Hematopoietic multipotent progenitor cell treated with erythropoietin and hydrocortisone succinate and interleukin-3 and kit ligand, for 4 days (in vitro differentiated cells): ENCODE measurements at regions not wholly inside any gene's neighbourhood (a gene's known extent, or its start where the extent isn't known, plus 50 kb on each side); places are given as distances from the start of the nearest gene placed in this dataset.
"Not testable (repeated sequence)": the region's sequence is repeated elsewhere in the genome, so short reads cannot be mapped to it uniquely, and the experiment has no call there.

ENCODE experiments used
- DNase-seq: peaks from one replicate; pipeline ENCODE4 v3.0.0-alpha.2; 2015

DNA sequence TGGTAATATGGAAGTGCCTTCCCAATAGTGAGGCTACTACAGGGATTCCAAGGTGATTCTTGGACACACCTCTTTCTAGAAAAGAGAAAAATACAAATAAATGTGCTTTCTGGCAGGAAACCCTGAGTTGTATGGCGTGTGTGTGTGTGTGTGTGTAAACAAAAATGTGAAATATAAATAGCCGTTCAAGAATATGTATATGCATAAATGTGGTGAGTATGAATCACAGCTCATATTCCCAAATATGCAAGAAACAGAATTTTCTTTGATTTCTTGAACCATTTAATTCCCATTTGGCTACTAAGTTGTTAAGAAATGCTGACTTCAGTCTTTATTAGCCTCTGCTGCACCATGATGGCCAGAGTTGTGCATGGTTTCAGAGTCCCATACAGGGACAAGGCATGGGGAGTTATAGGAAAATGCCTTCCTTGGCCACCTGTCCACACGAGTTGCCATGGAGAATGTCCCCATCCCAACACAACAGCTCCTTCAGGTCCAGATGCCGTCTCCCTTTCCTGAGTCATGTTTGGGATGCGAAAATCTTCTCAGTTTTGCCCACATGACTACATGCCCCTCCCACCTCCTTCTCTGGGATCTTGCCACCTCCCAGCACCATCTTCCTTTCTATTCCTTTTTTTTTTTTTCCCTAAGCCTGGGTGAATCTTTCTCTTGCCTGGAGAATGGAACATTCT is 312.4 kb upstream of the ECI2 start:
- DNase-seq = no peak

DNA sequence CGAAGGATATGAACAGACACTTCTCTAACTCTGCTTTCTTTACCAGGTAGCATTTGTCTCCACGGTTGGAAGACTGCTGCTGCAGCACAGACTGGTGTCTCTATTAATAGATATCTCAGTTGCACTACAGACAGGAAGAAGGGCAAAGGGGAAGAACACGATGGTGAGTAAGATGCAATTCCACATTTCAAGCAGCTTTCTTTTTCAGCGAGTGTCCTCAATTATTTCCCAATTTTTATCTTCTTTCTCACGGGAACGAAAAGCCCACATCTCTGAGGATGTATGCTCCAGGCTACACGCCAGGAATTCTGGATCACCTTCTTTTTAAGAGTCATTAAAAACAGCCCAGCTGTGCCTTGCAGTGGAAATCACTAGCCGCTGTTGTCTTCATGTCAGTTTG is 311.6 kb upstream of the ECI2 start:
- no peak for DNase-seq

DNA sequence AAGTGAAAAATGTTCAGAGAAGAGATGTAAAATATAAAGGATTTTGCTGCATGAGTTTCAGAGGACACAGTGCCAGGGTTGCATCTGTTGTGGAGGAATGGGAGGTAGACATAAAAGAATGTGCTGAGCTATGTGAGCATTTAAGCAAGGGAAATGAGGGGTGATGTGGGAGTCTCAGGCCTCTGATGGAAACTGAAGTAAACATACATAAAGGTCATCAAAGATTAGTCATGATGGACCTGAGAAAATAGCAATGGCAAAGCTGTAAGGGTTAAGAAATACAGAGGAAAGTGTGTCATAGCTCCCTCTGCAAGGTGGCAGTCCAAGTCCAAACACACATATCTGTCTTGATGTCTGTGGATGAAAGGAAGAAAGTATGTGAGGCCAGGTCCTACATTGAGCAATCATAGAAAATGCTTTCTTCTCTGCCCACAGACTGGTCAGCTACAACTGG is 306.6 kb upstream of the ECI2 start:
- no peak for DNase-seq

DNA sequence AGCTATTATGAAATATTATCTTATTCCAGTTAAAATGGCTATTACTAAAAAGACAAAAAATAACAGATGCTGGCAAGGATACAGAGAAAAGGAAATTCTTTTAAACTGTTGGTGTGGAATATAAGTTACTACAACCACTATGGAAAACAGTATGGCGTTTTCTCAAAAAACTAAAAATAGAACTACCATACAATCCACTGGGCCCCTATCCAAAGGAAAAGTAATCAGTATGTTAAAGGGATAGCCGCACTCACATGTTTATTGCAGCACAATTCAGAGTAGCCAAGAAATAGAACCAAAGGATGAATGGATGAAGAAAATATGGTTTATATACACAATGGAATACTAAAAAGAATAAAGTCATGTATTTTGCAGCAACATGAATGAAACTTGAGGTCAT is 303.8 kb upstream of the ECI2 start:
- no peak for DNase-seq

DNA sequence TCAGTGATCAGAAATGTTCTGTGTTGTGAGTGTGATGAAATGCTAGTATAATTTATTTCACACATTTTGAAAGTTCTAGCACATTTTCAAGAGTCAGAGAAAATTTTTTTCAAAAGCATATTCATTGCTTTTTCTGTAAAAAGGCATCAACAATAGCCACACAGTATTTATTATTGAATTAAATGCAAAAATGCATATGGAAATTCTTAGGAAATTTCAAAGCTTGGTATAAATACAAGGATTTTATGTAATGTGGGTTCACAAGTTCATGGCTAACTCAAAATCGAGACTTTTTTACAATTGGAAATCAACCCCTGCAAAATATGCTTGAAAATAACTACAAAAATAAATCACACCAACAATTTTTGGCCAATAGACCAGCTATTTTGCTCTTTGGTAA is 302.0 kb upstream of the ECI2 start:
- DNase-seq = no peak

DNA sequence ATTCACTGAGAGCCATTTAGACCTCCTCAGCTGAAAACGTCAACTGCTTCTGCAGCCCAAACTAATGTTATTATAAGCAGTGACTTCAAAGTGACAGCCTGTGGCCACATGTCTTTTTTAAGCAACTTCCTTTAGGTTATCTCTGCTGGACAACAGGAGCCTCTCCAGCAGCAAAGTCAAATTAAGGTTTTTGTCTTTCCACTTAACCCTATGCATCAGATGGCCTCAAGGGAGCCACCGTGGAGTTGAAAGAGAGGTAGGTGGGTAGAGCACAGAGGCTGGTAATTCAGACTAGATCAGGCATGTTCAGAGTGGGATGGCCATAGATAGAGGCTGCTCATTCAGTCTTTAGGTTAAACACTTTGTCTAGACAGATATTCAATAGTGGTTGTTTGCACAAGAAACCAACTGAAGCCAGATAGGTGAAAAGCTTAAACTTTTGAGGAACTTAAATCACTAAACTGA is 300.6 kb upstream of the ECI2 start:
- no peak for DNase-seq

DNA sequence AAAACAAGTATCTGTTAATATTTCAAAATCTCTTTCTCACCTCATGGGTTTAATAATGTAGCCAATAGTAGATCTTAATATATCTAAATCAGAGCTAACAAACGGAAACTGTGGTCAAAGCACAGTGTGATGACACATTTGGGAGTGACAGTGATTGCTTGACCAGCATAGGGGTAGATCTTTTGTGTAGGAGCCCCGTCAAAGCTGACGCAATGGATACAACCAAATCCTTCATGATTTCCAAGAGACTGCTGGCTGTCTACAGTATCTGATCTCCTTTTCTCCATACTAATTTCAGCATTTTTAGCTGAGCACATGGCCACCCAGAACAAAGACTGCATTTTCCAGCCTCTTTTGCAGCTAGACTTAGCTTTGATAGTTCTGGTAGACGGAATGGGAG is 299.3 kb upstream of the ECI2 start:
- DNase-seq = no peak

DNA sequence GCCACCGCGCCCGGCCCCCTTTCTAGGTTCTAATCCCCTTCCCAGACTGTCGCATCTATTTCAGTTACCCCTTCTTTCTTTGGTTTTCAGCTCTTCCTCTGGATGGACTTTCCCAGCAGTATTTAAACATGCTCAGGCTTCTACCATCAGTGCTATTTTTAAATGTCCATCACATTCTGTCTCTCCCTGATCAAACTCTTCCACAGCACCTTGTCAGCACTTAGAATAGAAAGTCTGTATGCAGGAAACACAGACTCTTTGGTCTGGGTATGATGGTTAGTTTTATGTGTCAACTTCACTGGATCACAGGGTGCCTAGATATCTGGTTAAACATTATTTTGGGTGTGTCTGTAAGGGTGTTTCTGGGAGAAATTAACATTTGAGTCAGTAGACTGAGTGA is 297.8 kb upstream of the ECI2 start:
- DNase-seq = no peak

DNA sequence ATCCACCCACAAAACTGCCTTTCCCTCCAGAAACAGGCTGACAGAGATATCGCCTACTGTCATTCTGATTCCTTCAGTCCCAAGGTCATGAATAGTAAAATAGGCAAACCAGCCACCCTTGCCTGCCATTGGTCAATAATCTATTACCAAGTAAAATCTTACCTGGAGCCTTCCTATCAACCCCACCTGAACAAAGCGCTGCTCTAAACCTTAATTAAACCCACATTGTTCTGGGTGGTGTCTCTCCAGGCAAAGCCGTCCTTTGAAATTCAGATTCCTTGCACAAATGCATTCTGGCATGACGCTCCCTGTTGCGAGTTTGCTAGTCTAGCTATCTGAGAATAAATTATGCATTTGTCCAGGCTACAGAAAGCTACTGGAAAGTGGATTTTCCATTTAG is 291.6 kb upstream of the ECI2 start:
- DNase-seq = no peak

DNA sequence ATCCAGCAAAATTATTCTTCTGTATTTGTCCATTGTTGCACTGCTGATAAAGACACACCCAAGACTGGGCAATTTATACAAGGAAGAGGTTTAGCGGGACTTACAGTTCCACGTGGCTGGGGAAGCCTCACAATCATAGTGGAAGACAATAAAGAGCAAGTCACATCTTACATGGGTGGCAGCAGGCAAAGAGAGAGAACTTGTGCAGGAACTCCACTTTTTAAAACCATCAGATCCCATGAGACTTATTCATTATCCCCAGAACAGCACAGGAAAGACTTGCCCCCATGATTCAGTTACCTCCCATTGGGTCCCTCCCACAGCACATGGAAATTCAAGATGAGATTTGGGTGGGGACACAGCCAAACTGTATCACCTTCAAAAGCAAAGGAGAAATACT is 286.5 kb upstream of the ECI2 start:
- no peak for DNase-seq

DNA sequence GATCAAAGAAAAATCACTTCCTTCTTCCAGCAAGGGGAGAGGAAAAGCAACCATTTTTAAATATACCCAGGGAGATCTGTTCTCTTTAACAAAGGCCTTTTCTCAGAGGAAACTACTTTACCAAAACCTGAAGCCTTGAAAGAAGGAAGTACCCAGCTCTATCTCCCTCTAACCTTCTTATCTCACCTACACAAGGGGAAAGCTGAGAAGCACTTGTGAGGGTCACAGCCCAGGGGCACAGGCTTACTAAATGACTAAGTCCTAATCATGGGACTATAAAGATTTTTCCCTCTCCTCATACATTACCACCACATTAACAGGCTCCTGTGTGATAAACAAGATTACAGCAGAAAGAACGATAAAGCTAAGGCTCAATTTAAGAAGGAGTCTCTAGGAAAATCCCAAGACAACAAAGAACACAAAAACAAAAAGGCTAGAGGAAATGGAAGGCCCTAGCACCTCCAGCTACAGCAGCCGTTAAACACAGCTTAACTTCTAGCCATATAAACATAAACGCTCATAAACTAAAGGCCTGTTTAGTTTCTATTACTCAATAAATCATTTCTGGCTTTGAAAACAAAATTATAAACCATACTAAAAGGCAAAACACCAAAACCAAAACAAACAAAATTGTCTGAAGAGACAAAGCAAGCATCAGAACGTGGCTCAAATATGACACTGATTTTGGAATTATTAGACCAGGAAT is 284.9 kb upstream of the ECI2 start:
- peak; percentile 6 for DNase-seq

DNA sequence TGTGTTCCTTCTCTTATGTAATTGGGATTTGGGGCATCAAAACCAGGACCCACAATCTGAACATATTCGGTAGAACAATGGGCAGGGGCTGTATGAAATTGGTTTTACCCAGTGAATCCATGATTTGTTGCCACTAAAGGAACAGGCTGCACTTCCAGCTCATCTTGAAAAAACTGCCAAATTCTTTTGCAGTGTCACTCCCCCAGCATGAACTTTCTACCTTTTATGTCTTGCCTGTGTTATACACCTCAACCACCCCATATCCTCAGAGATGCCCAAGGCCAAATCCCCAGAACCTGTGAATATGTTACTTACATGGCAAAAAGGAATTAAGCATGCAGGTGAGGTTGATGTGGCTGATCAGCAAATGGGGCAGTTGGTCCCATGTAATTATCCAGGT is 280.2 kb upstream of the ECI2 start:
- no peak for DNase-seq

DNA sequence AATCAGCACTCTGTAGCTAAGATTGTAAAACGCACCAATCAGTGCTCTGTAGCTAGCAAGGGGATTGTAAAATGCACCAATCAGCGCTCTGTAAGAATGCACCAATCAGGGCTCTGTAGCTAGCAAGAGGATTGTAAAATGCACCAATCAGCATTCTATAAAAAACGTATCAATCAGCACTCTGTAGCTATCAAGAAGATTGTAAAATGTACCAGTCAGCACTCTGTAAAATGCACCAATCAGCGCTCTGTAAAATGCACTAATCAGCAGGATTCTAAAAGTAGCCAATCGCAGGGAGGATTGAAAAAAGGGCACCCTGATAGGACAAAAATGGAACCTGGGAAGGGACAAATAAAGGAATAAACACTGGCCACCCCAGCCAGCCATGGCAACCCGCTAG is 278.7 kb upstream of the ECI2 start:
- not testable (repeated sequence) for DNase-seq

DNA sequence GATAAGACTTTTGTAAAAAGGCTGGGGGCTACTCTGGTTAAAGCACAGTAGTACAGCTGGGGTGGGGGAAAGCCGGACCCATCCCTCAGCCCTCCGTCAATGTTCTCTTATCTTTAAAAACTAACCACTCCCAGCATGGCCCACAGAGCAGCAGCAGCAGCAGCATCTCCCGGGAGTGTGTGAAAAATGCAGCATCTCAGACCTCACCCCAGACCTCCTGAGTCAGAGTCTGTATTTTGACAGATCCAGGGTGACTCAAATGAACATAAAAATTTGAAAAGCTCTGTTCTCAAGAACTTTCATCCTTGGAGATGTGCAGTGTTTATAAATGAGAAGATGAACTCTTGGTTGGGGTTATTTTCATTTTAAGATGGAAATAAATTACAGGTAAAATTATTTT is 277.7 kb upstream of the ECI2 start:
- no peak for DNase-seq

DNA sequence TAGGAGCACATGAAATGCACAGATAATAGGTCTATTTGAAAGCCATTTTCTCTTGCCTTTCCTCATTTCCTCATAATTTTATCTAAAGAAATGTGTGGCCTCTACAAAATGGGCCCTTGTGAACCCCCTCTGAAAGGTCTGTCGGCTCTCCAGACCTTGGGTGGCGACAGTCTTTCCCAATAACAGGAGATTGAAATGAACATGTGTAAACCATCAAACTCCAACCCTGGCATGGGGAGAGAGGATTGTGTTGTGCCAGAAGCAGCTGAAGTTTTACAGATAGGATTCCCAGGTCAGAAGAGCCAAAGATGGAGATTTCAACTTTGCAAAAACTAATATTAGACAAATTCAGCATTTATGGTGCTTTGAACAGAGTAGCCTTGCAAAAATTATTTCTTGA is 277.1 kb upstream of the ECI2 start:
- DNase-seq = no peak

DNA sequence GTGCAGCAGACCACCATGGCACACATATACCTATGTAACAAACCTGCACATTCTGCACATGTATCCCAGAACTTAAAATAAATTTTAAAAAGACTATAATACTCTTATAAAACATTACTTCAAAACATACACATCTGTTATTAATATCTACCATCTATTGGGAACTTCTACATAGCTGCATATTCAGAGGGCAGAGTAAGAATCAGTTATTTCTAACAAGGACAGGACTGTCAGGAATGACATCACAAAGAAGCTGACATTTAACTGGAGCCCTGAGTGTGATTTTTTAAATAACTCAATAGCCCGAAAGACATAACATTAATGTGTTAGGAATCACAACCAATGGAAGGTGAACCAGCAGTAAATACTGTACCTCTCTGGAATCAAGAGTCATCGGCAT is 276.7 kb upstream of the ECI2 start:
- no peak for DNase-seq

DNA sequence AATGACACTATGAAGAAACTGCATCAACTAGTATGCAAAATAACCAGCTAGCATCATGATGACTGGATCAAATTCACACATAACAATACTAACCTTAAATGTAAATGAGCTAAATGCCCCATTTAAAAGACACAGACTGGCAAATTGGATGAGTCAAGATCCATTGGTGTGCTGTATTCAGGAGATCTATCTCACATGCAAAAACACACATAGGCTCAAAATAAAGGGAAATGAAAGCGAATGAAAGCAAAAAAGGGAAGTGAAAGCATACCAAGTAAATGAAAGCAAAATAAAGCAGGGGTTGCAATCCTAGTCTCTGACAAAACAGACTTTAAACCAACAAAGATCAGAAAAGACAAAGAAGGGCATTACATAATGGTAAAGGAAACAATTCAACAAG is 272.3 kb upstream of the ECI2 start:
- DNase-seq = peak; percentile 25

DNA sequence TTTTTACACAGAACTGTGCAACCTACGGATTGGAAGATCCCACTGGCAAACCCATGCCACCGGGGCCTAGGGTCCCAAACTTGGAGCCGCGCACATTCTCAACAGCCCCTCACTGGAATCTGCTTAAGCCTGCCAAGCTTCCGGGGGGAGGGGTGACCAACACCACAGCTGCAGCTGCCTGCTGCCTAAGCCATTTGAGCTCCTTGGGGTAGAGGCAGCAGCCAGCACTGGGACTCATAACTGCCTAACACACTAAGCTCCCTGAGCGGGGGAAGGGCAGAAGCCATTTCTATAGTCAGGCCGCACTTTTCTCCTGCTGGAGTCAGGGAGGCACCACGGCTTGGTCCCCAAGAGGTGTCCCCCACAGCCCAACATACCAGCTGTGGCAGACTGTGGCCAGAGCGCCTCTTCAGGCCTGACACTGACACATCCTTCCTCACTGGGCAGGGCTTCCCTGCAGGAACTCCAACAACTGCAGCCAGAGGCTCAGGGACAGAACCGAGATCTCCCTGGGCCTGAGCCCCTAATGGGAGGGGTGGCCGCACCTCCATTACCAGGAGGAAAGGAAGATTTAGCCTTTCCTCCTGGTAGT is 270.3 kb upstream of the ECI2 start:
- DNase-seq = no peak

DNA sequence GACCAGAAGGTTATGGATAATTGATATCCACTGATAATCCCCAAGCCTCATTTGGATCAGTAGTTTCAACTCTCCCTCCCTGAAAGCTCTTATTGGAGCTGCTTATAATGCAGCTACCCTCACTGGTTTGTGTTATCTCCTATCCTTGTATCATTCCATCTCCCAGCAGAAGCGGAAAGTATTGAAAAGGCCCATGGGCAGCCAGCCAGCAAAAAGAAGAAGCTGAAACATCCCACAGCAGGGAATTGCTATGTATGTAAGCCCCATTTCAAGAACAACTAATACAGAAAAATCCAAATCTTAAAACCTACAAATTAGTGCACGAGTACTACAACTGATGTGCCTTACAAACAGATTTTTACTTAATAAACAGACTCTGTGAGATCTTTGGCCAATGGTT is 269.0 kb upstream of the ECI2 start:
- DNase-seq = no peak

DNA sequence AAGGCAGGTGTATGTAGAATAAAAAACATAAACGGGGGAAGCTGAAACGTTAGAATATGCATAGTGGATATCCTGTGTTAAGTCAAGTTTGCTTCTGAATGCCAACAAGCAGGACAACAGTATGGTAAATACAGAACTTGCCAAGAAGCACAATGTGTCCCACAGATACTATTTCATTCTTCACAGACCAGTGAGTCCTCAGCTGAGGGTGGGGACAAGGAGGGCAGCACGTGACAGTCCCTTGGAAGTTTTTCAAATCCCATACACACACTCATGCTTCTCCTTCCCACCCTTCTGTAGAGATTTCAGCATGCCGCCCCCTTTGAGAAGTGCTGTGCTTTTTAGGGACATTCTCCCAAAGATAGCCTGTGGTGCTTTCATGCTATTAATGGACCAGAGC is 268.5 kb upstream of the ECI2 start:
- no peak for DNase-seq

DNA sequence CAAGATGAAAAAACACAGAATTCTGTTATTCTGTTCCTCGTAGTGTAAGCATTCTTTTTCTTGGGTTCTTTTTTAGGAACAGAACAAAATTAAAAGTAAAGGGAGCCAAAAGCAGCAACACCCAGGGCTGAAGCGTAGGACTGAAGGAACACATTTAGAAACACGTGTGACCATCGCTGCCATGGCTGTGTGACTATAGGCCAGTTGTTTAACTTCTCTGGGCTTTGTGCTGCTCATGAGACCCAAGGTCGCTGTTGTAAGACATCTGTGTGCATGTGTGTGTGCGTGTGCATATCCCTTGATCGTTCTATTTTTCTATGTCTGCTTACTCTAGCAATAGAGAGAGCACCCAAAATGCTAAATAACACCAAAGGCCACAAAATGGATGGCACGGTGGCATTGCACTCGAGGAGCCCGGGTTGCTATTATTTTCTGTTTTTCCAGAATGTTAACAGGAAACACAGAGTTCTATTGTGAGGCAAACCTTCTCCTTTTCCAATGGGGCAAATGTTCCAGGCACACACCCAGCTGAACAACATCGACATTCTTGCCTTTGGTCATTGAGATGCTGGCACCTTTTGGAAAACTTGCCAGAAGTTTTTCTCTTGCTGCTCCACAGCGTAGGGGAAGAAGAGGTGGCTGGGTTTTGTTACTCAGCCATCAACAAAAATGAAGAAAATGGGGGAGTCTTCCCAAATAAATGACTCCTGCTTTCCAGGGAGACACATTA is 267.8 kb upstream of the ECI2 start:
- no peak for DNase-seq

DNA sequence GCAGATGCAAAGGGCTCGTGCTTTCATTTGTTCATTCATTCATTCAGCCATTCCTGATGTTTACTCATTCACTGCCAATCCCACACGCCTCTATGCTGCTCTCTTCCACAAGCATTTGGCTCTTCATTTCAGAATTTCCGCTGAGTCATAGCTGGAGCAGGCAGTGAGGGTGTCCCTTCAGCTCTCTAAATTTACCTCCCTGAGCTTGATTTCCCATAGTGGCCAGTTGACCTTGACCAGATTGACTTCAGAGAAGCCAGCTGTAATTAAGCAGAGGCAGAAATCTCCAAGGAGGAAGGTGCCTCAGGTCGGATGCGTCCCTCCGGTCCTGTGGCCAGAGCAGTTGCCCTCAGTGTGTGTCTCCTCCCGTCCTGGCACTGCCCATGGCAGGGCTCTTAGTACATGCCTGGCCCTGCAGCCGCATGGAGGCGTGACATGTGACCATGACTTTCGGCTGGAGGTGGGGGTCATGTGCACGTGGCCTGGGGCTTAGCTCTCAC is 267.2 kb upstream of the ECI2 start:
- DNase-seq = peak; percentile 36
